ENCODE measurements at regions not wholly inside any gene's neighbourhood (a gene's known extent, or its start where the extent isn't known, plus 50 kb on each side); places are given as distances from the start of the nearest gene placed in this dataset.

GRCh38 chr3:118077332-118077731, 957.3 kb downstream of the IGSF11 start:
- H3K9ac ChIP-seq: no peak overlapping the region
- H3K4me1 ChIP-seq: peaks cover 0 to 26% (median 8%) of the 10 kb centered on the region in 10 experiments; a peak in 7 of 20 replicates
- H3K36me3 ChIP-seq: no peaks in the 10 kb centered on the region
- peaks cover 17 to 35% (median 24%) of the 10 kb centered on the region in 11 experiments for H3K9me3 ChIP-seq (replicated peaks in 1 of 11)
- H3K27me3 ChIP-seq: no peaks in the 10 kb centered on the region
- H3K4me2 ChIP-seq: peak overlapping the region in 6 of 11 experiments; percentile 19 to 54 (median 32); a peak in 7 of 22 replicates
- H3K4me3 ChIP-seq: no peak overlapping the region
- no peaks in the 10 kb centered on the region for H4K20me1 ChIP-seq
- peak overlapping the region in 7 of 11 experiments; percentile 14 to 65 (median 52); a peak in 12 of 22 replicates for H3K27ac ChIP-seq
- peak in 4 of 11 experiments; percentile 43 to 66 (median 52); a peak in 6 of 22 replicates for TF ChIP-seq Cebpa-rat (IDR thresholded peaks at IDR 0.05)

- no peaks in the 10 kb centered on the region for H3K36me3 ChIP-seq
- no peak overlapping the region for H3K9ac ChIP-seq
- H3K4me3 ChIP-seq: no peak overlapping the region
- peak in 1 of 11 experiments; percentile 15; a peak in 1 of 22 replicates for TF ChIP-seq Cebpa-rat (IDR thresholded peaks at IDR 0.05)
- peaks cover 0 to 6% (median 1%) of the 10 kb centered on the region in 11 experiments; a peak in 7 of 22 replicates for H3K9me3 ChIP-seq (replicated peaks in 1 of 11)
- H4K20me1 ChIP-seq: no peaks in the 10 kb centered on the region
- peak overlapping the region in 4 of 11 experiments; percentile 11 to 58 (median 50); a peak in 7 of 22 replicates for H3K4me2 ChIP-seq
- H3K27ac ChIP-seq: peak overlapping the region in 5 of 11 experiments; percentile 3 to 49 (median 21); a peak in 5 of 22 replicates
- H3K27me3 ChIP-seq: no peaks in the 10 kb centered on the region
- H3K4me1 ChIP-seq: peaks cover 0 to 26% (median 8%) of the 10 kb centered on the region in 10 experiments; a peak in 7 of 20 replicates
These were observed 953.8 kb downstream of the IGSF11 start for GRCh38 chr3:118080889-118081288.

- H3K9me3 ChIP-seq (replicated peaks in 1 of 11): peaks cover 19 to 22% (median 20%) of the 10 kb centered on the region in 11 experiments
- H3K4me1 ChIP-seq: peaks cover 0 to 5% (median 0%) of the 10 kb centered on the region in 10 experiments; a peak in 1 of 20 replicates
These were observed 946.0 kb downstream of the IGSF11 start for GRCh38 chr3:118088696-118089095.

GRCh38 chr3:118089563-118089962, 945.1 kb downstream of the IGSF11 start:
- no peak overlapping the region for H3K4me3 ChIP-seq
- no peaks in the 10 kb centered on the region for H3K36me3 ChIP-seq
- H3K27me3 ChIP-seq: no peaks in the 10 kb centered on the region
- no peak overlapping the region for H3K9ac ChIP-seq
- peaks cover 0 to 5% (median 0%) of the 10 kb centered on the region in 10 experiments; a peak in 1 of 20 replicates for H3K4me1 ChIP-seq
- peaks cover 27 to 31% (median 29%) of the 10 kb centered on the region in 11 experiments for H3K9me3 ChIP-seq (replicated peaks in 1 of 11)
- H3K4me2 ChIP-seq: no peak overlapping the region
- no peak overlapping the region for H3K27ac ChIP-seq
- no peaks in the 10 kb centered on the region for H4K20me1 ChIP-seq
- TF ChIP-seq Cebpa-rat (IDR thresholded peaks at IDR 0.05): no peak

More at GRCh38 chr3:118088696-118089095, 946.0 kb downstream of the IGSF11 start:
- H4K20me1 ChIP-seq: no peaks in the 10 kb centered on the region
- TF ChIP-seq Cebpa-rat (IDR thresholded peaks at IDR 0.05): no peak
- H3K36me3 ChIP-seq: no peaks in the 10 kb centered on the region
- H3K9ac ChIP-seq: no peak overlapping the region
- no peak overlapping the region for H3K4me2 ChIP-seq
- no peak overlapping the region for H3K4me3 ChIP-seq
- H3K27ac ChIP-seq: no peak overlapping the region
- H3K27me3 ChIP-seq: no peaks in the 10 kb centered on the region

- no peak overlapping the region for H3K4me3 ChIP-seq
- no peak for TF ChIP-seq Cebpa-rat (IDR thresholded peaks at IDR 0.05)
- no peaks in the 10 kb centered on the region for H4K20me1 ChIP-seq
- no peak overlapping the region for H3K27ac ChIP-seq
- H3K9ac ChIP-seq: no peak overlapping the region
- H3K27me3 ChIP-seq: no peaks in the 10 kb centered on the region
- H3K4me1 ChIP-seq: no peaks in the 10 kb centered on the region; a peak in 1 of 20 replicates
- no peak overlapping the region for H3K4me2 ChIP-seq
- H3K36me3 ChIP-seq: no peaks in the 10 kb centered on the region
- H3K9me3 ChIP-seq (replicated peaks in 1 of 11): peaks cover 27 to 35% (median 29%) of the 10 kb centered on the region in 11 experiments
These were observed 937.4 kb downstream of the IGSF11 start for GRCh38 chr3:118097226-118097625.

GRCh38 chr3:118097660-118098059, 937.0 kb downstream of the IGSF11 start:
- H3K9ac ChIP-seq: no peak overlapping the region
- no peaks in the 10 kb centered on the region for H3K36me3 ChIP-seq
- no peak for TF ChIP-seq Cebpa-rat (IDR thresholded peaks at IDR 0.05)
- peaks cover 0 to 4% (median 0%) of the 10 kb centered on the region in 10 experiments; a peak in 5 of 20 replicates for H3K4me1 ChIP-seq
- no peak overlapping the region for H3K27ac ChIP-seq
- no peak overlapping the region for H3K4me3 ChIP-seq
- H4K20me1 ChIP-seq: no peaks in the 10 kb centered on the region
- H3K9me3 ChIP-seq (replicated peaks in 1 of 11): peaks cover 23 to 31% (median 25%) of the 10 kb centered on the region in 11 experiments
- no peak overlapping the region for H3K4me2 ChIP-seq
- no peaks in the 10 kb centered on the region for H3K27me3 ChIP-seq

GRCh38 chr3:118098827-118099226, 935.8 kb downstream of the IGSF11 start:
- Histone ChIP-seq H3K27ac (no peak overlapping the region), H3K36me3 (no peaks in the 10 kb centered on the region), H4K20me1 (no peaks in the 10 kb centered on the region), H3K4me1 (peaks cover 0 to 11% (median 2%) of the 10 kb centered on the region in 10 experiments; a peak in 8 of 20 replicates), H3K27me3 (no peaks in the 10 kb centered on the region), H3K4me3 (no peak overlapping the region), H3K9ac (no peak overlapping the region), H3K4me2 (no peak overlapping the region), H3K9me3 (replicated peaks in 1 of 11) (peaks cover 11 to 19% (median 13%) of the 10 kb centered on the region in 11 experiments)
- TF ChIP-seq Cebpa-rat (IDR thresholded peaks at IDR 0.05): no peak

GRCh38 chr3:118101891-118102290, 932.8 kb downstream of the IGSF11 start:
- Histone ChIP-seq H3K4me3 (no peak overlapping the region), H3K4me2 (no peak overlapping the region), H3K9me3 (replicated peaks in 1 of 11) (no peaks in the 10 kb centered on the region), H3K27ac (no peak overlapping the region), H3K27me3 (no peaks in the 10 kb centered on the region), H3K36me3 (no peaks in the 10 kb centered on the region), H3K4me1 (peaks cover 0 to 11% (median 2%) of the 10 kb centered on the region in 10 experiments; a peak in 8 of 20 replicates), H4K20me1 (no peaks in the 10 kb centered on the region), H3K9ac (no peak overlapping the region)
- no peak for TF ChIP-seq Cebpa-rat (IDR thresholded peaks at IDR 0.05)

- peak overlapping the region in 1 of 11 experiments; percentile 9; a peak in 2 of 22 replicates for H3K4me2 ChIP-seq
- no peak overlapping the region for H3K4me3 ChIP-seq
- peaks cover 0 to 11% (median 2%) of the 10 kb centered on the region in 10 experiments; a peak in 8 of 20 replicates for H3K4me1 ChIP-seq
- no peaks in the 10 kb centered on the region for H4K20me1 ChIP-seq
- H3K27me3 ChIP-seq: no peaks in the 10 kb centered on the region
- H3K27ac ChIP-seq: peak overlapping the region in 1 of 11 experiments; percentile 38; a peak in 1 of 22 replicates
- no peaks in the 10 kb centered on the region for H3K36me3 ChIP-seq
- no peaks in the 10 kb centered on the region for H3K9me3 ChIP-seq (replicated peaks in 1 of 11)
- TF ChIP-seq Cebpa-rat (IDR thresholded peaks at IDR 0.05): no peak
- no peak overlapping the region for H3K9ac ChIP-seq
These were observed 931.9 kb downstream of the IGSF11 start for GRCh38 chr3:118102737-118103136.

GRCh38 chr3:118108201-118108600, 926.4 kb downstream of the IGSF11 start:
- no peak for TF ChIP-seq Cebpa-rat (IDR thresholded peaks at IDR 0.05)
- H3K9me3 ChIP-seq (replicated peaks in 1 of 11): no peaks in the 10 kb centered on the region
- no peaks in the 10 kb centered on the region for H4K20me1 ChIP-seq
- no peak overlapping the region for H3K4me3 ChIP-seq
- H3K4me2 ChIP-seq: no peak overlapping the region
- no peak overlapping the region for H3K9ac ChIP-seq
- no peaks in the 10 kb centered on the region for H3K36me3 ChIP-seq
- no peaks in the 10 kb centered on the region for H3K27me3 ChIP-seq
- H3K4me1 ChIP-seq: peaks cover 0 to 2% (median 0%) of the 10 kb centered on the region in 10 experiments; a peak in 4 of 20 replicates
- no peak overlapping the region for H3K27ac ChIP-seq
